GM10266 (cell line): ENCODE measurements at regions not wholly inside any gene's neighbourhood (a gene's known extent, or its start where the extent isn't known, plus 50 kb on each side); places are given as distances from the start of the nearest gene placed in this dataset.
A peak's percentile ranks its signal among the peaks of the same experiment; 100 is the strongest.

Source experiments
- DNase-seq: peaks from one replicate; pipeline ENCODE4 v3.0.0; 2012; ENCODE audit errors: extremely low spot score
- CTCF ChIP-seq: IDR thresholded peaks from 2 replicates; pipeline ENCODE4 v1.5.1; 2012; ENCODE audit warnings: mild to moderate bottlenecking, low read depth; ENCODE audit not compliant: control insufficient read depth, insufficient read depth; ENCODE audit errors: missing control alignments

GRCh38 chr18:41829647-41830516, 125.2 kb upstream of the PIK3C3 start:
- no peak for TF ChIP-seq CTCF
- DNase-seq = no peak

DNA sequence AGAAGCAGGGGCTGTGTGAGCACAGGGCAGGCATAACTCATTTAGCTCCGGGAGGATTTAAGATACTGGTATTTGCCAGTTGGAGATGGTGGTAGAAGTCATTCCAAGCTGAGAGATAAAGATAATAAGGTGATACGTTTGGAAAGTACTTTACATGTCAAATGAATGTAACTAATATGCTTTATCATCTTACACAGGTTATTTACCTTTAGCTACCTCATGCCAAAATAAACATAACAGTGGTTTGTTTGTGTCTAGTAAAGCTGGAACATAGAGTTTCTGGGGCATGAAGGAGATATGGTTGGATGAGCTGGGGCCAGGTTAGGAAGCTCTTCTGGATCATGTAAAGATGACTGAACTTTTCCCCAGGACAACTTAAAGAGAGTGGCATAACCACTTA, 126.9 kb upstream of the PIK3C3 start:
- no peak for TF ChIP-seq CTCF
- no peak for DNase-seq

GRCh38 chr18:41820784-41821183, 134.2 kb upstream of the PIK3C3 start:
- no peak for TF ChIP-seq CTCF
- DNase-seq = peak; percentile 24

DNA sequence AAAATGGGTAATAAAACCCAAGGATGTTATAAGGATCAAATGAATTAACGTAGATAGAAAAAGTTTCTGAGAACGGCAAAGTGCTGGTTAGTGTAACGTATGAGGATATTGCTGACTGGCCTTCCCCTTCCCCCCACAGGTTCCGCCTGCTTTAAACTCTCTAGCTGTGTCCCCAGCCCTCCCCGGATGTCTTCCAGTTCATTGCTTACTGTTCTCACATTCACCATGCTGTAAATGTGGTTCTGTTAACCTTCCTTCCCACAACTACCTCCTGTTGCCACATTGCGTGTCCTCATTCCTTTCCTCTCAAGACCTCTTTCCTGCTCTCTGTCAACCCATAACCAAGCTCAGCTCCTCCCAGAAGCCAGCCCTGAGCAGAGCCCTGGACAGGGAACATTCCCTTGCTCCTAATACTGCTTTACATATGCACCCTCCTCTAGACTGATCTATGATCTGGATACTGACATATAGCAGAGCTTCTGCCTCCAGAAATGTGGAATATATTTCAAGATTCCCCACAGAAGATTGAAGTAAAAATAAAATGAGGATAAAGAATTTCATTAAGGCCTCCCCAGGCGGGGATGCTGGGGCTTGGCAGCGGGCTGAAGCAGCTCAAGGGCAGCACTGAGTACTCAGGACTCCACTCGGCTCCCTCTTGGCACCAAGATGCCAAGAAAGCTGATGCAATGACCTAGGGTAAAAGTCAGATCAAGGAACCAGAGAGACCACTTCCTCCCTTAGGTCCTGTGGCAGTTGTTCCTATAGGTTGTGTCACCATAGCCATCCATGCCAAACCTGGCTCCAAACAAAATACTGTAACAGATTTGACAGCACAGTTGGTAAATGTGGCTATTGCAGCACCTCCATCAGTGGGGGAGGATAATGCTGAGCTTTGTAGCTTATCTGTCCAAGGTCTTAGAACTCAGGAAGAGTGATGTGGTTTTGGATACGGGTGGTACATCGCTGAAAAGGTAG, 136.4 kb upstream of the PIK3C3 start:
- no peak for DNase-seq
- TF ChIP-seq CTCF = no peak

- no peak for DNase-seq
Measured at GRCh38 chr18:41814651-41815050, 140.4 kb upstream of the PIK3C3 start.

DNA sequence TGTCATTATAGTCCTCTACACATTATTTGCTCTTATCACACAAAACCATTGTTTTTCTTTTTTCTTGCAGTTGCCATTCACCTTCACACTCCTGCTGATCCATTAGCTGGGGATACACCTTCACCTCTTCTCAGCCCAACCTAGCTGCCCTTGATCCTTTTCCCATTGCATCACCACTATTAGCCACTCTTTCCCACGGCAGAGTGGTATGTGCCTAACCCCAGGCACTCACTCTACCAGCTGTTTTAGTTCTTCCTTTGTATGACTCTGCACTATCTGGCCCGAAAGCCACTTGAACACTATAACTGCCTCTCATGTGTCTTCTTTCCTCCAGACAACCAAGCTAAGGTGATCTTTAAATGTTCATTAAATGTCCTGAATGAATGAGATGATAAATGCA, 145.4 kb upstream of the PIK3C3 start:
- no peak for DNase-seq
- no peak for TF ChIP-seq CTCF

More at GRCh38 chr18:41814651-41815050, 140.4 kb upstream of the PIK3C3 start:
- TF ChIP-seq CTCF = no peak
